ENCODE measurements at regions not wholly inside any gene's neighbourhood (a gene's known extent, or its start where the extent isn't known, plus 50 kb on each side); places are given as distances from the start of the nearest gene placed in this dataset.

- TF ChIP-seq RAD21 (IDR thresholded peaks at IDR 0.05; ENCODE audit: low read depth), result no peak
- TF ChIP-seq ZBTB33 (IDR thresholded peaks at IDR 0.05; ENCODE audit: extremely low read depth, insufficient replicate concordance, low read length), result no peak
- TF ChIP-seq POLR2A (IDR thresholded peaks at IDR 0.05; ENCODE audit: borderline replicate concordance, extremely low read depth, insufficient read depth, insufficient read length), result no peak
- TF ChIP-seq CTCF (IDR thresholded peaks at IDR 0.05 in 2 of 3, conservative IDR thresholded peaks at IDR 0.05 in 1 of 3; ENCODE audit: borderline replicate concordance in 1 of 3, insufficient read depth in 1 of 3, low read depth in 2 of 3, low read length in 2 of 3), result no peak
Measured at GRCh38 chr20:52895235-52895634, 76.9 kb upstream of the TSHZ2 start.

Data from HCT116 (cell line).